ENCODE measurements at regions not wholly inside any gene's neighbourhood (a gene's known extent, or its start where the extent isn't known, plus 50 kb on each side); places are given as distances from the start of the nearest gene placed in this dataset.

- no peaks in the 10 kb centered on the region for H3K36me3 ChIP-seq (replicated peaks; ENCODE audit: insufficient read depth, low read length)
- no peaks in the 10 kb centered on the region for H3F3A ChIP-seq (ENCODE audit: insufficient read depth, low read length)
- no peaks in the 10 kb centered on the region for H3K27me3 ChIP-seq (replicated peaks; ENCODE audit: insufficient read depth, low read length)
- TF ChIP-seq EZH2 (optimal IDR thresholded peaks at IDR 0.05; ENCODE audit: low read depth, low read length) (no peak), EZH2phosphoT487 (IDR thresholded peaks at IDR 0.05; ENCODE audit: low read length) (no peak), CTCF (IDR thresholded peaks at IDR 0.05; ENCODE audit: low read length) (no peak)
- H3K4me1 ChIP-seq (ENCODE audit: low read length): no peaks in the 10 kb centered on the region
- no peak overlapping the region for H3K4me2 ChIP-seq (ENCODE audit: low read depth, low read length)
- H2AFZ ChIP-seq (ENCODE audit: low read length): no peak overlapping the region
- no peaks in the 10 kb centered on the region for H3K9me2 ChIP-seq (replicated peaks; ENCODE audit: insufficient read depth, low read length)
- no peaks in the 10 kb centered on the region for H4K20me1 ChIP-seq (ENCODE audit: insufficient read depth, low read length)
- DNase-seq: no peak
- H3K4me3 ChIP-seq (ENCODE audit: low read length): no peak overlapping the region
- H3K9ac ChIP-seq (ENCODE audit: low read length): no peak overlapping the region
- no peaks in the 10 kb centered on the region for H3K9me3 ChIP-seq (replicated peaks; ENCODE audit: insufficient read depth, low read length)
- H3K27ac ChIP-seq (ENCODE audit: low read length): no peak overlapping the region
- H3K79me2 ChIP-seq (ENCODE audit: low read length): no peaks in the 10 kb centered on the region
Observed at GRCh38 chr7:68691261-68692216, 906.7 kb upstream of the AUTS2 start.

GRCh38 chr7:68692511-68692910 is 905.8 kb upstream of the AUTS2 start:
- H3K9ac ChIP-seq (ENCODE audit: low read length): no peak overlapping the region
- H2AFZ ChIP-seq (ENCODE audit: low read length): no peak overlapping the region
- H3K9me3 ChIP-seq (replicated peaks; ENCODE audit: insufficient read depth, low read length): no peaks in the 10 kb centered on the region
- H3K27me3 ChIP-seq (replicated peaks; ENCODE audit: insufficient read depth, low read length): no peaks in the 10 kb centered on the region
- H3F3A ChIP-seq (ENCODE audit: insufficient read depth, low read length): no peaks in the 10 kb centered on the region
- DNase-seq: no peak
- no peaks in the 10 kb centered on the region for H3K9me2 ChIP-seq (replicated peaks; ENCODE audit: insufficient read depth, low read length)
- H4K20me1 ChIP-seq (ENCODE audit: insufficient read depth, low read length): no peaks in the 10 kb centered on the region
- H3K79me2 ChIP-seq (ENCODE audit: low read length): no peaks in the 10 kb centered on the region
- TF ChIP-seq EZH2phosphoT487 (IDR thresholded peaks at IDR 0.05; ENCODE audit: low read length) (no peak), CTCF (IDR thresholded peaks at IDR 0.05; ENCODE audit: low read length) (no peak), EZH2 (optimal IDR thresholded peaks at IDR 0.05; ENCODE audit: low read depth, low read length) (no peak)
- H3K4me2 ChIP-seq (ENCODE audit: low read depth, low read length): no peak overlapping the region
- no peak overlapping the region for H3K4me3 ChIP-seq (ENCODE audit: low read length)
- H3K4me1 ChIP-seq (ENCODE audit: low read length): no peaks in the 10 kb centered on the region
- no peak overlapping the region for H3K27ac ChIP-seq (ENCODE audit: low read length)
- no peaks in the 10 kb centered on the region for H3K36me3 ChIP-seq (replicated peaks; ENCODE audit: insufficient read depth, low read length)

- Histone ChIP-seq H2AFZ (ENCODE audit: low read length) (no peak overlapping the region), H3K27ac (ENCODE audit: low read length) (no peak overlapping the region), H3F3A (ENCODE audit: insufficient read depth, low read length) (no peaks in the 10 kb centered on the region), H3K4me2 (ENCODE audit: low read depth, low read length) (no peak overlapping the region), H3K79me2 (ENCODE audit: low read length) (no peaks in the 10 kb centered on the region), H3K27me3 (replicated peaks; ENCODE audit: insufficient read depth, low read length) (no peaks in the 10 kb centered on the region), H3K4me3 (ENCODE audit: low read length) (no peak overlapping the region), H3K36me3 (replicated peaks; ENCODE audit: insufficient read depth, low read length) (no peaks in the 10 kb centered on the region), H3K4me1 (ENCODE audit: low read length) (no peaks in the 10 kb centered on the region), H4K20me1 (ENCODE audit: insufficient read depth, low read length) (no peaks in the 10 kb centered on the region), H3K9me2 (replicated peaks; ENCODE audit: insufficient read depth, low read length) (no peaks in the 10 kb centered on the region), H3K9me3 (replicated peaks; ENCODE audit: insufficient read depth, low read length) (no peaks in the 10 kb centered on the region), H3K9ac (ENCODE audit: low read length) (no peak overlapping the region)
- TF ChIP-seq CTCF (IDR thresholded peaks at IDR 0.05; ENCODE audit: low read length): no peak
- no peak for TF ChIP-seq EZH2 (optimal IDR thresholded peaks at IDR 0.05; ENCODE audit: low read depth, low read length)
- no peak for TF ChIP-seq EZH2phosphoT487 (IDR thresholded peaks at IDR 0.05; ENCODE audit: low read length)
- DNase-seq: no peak
Observed at GRCh38 chr7:68694656-68695055, 903.6 kb upstream of the AUTS2 start.
